H1 (cell line): ENCODE measurements at regions not wholly inside any gene's neighbourhood (a gene's known extent, or its start where the extent isn't known, plus 50 kb on each side); places are given as distances from the start of the nearest gene placed in this dataset.

Source experiments
- CTCF ChIA-PET: fragments of 300-600 bp; sonication (Branson Sonifier 250); formaldehyde crosslinking; loops from one replicate; lab custom pipeline; 2021; ENCODE audit not compliant: partially characterized antibody; lab: Charles Lee
- POLR2A ChIA-PET: fragments of 300-600 bp; sonication (Branson Sonifier 250); formaldehyde crosslinking; loops from one replicate; lab custom pipeline; 2021; ENCODE audit warnings: inconsistent platforms; ENCODE audit not compliant: partially characterized antibody; lab: Charles Lee
- DNase-seq, 2 experiments: peaks; one replicate each; pipeline versions ENCODE4 v3.0.0 to v3.0.0-alpha.2; 2010 to 2022; ENCODE audit warnings: low spot score in 2 of 2, low read depth in 1 of 2, mixed read lengths in 1 of 2
- FAIRE-seq: peaks from 2 replicates; lab custom pipeline; 2011; peaks lifted over from hg19 to GRCh38; lab: Jason Lieb, UNC
- H2AFZ ChIP-seq: 2 replicates; pipeline ENCODE4 v1.8.1; 2012; ENCODE audit warnings: low read length, inconsistent platforms
- H2AK5ac ChIP-seq: 2 replicates; pipeline ENCODE4 v1.6.1; 2013; ENCODE audit warnings: low read depth, low read length
- H2BK120ac ChIP-seq: replicated peaks from 2 replicates; pipeline ENCODE3; 2013; ENCODE audit warnings: low read depth, low read length, inconsistent platforms
- H2BK12ac ChIP-seq: 2 replicates; pipeline ENCODE4 v1.6.1; 2013; ENCODE audit warnings: low read depth, low read length
- H2BK15ac ChIP-seq: 2 replicates; pipeline ENCODE4 v1.6.1; 2013; ENCODE audit warnings: low read length
- H2BK20ac ChIP-seq: 2 replicates; pipeline ENCODE4 v1.6.1; 2013; ENCODE audit warnings: low read length
- H2BK5ac ChIP-seq: 2 replicates; pipeline ENCODE4 v1.6.1; 2013; ENCODE audit warnings: low read depth, low read length
- H3K14ac ChIP-seq: 2 replicates; pipeline ENCODE4 v1.6.1; 2013; ENCODE audit warnings: inconsistent platforms; ENCODE audit not compliant: insufficient read length
- H3K18ac ChIP-seq: 2 replicates; pipeline ENCODE4 v1.6.1; 2013; ENCODE audit warnings: low read length; ENCODE audit errors: extremely low read depth
- H3K23ac ChIP-seq: 2 replicates; pipeline ENCODE4 v1.6.1; 2013; ENCODE audit warnings: inconsistent platforms; ENCODE audit not compliant: insufficient read length
- H3K23me2 ChIP-seq: 2 replicates; pipeline ENCODE4 v1.6.1; 2013; ENCODE audit warnings: low read depth, low read length
- H3K27ac ChIP-seq: 2 replicates; pipeline ENCODE4 v1.6.1; 2011; ENCODE audit warnings: low read depth, low read length, inconsistent platforms
- H3K27me3 ChIP-seq, 4 experiments: replicated peaks in 1 of 4; 1 replicate in 1 of 4; 2 replicates in 3 of 4; pipeline versions ENCODE4 v1.6.1 to v1.8.1; 2011 to 2013; ENCODE audit warnings: low read length in 3 of 4, mild to moderate bottlenecking in 3 of 4, inconsistent platforms in 2 of 4, mixed read lengths in 2 of 4, moderate library complexity in 1 of 4; ENCODE audit not compliant: control insufficient read depth in 3 of 4, insufficient read depth in 3 of 4; ENCODE audit errors: extremely low read depth in 1 of 4
- H3K36me3 ChIP-seq, 4 experiments: 2 replicates each; pipeline versions ENCODE4 v1.6.1 to v1.8.1; 2011 to 2013; ENCODE audit warnings: mild to moderate bottlenecking in 4 of 4, low read length in 3 of 4, moderate library complexity in 2 of 4, control low read depth in 1 of 4, inconsistent platforms in 1 of 4; ENCODE audit not compliant: insufficient read depth in 4 of 4, control insufficient read depth in 2 of 4
- H3K4ac ChIP-seq: replicated peaks from 2 replicates; pipeline ENCODE3; 2013; ENCODE audit warnings: low read length, low read depth, mixed read lengths, inconsistent platforms; ENCODE audit not compliant: insufficient read length
- H3K4me1 ChIP-seq, 4 experiments: replicated peaks in 1 of 4; 1 replicate in 1 of 4; 2 replicates in 3 of 4; pipeline versions ENCODE4 v1.6.1 to v1.8.1; 2011 to 2013; ENCODE audit warnings: low read length in 3 of 4, inconsistent platforms in 2 of 4, mixed read lengths in 1 of 4; ENCODE audit not compliant: insufficient read depth in 4 of 4, control insufficient read depth in 3 of 4
- H3K4me2 ChIP-seq, 2 experiments: 2 replicates each; pipeline versions ENCODE4 v1.6.1 to v1.8.1; 2011 to 2013; ENCODE audit warnings: low read depth in 2 of 2, low read length in 2 of 2, control low read depth in 1 of 2, inconsistent platforms in 1 of 2, mild to moderate bottlenecking in 1 of 2; ENCODE audit not compliant: insufficient read depth in 1 of 2
- H3K4me3 ChIP-seq, 4 experiments: fragments of 200-600, 300-600 bp in 1 of 4; sonication (generic), shearing (Covaris generic), sonication (Bioruptor Twin) in 1 of 4; 2 replicates each; pipeline versions ENCODE4 v1.5.1 to v1.8.1; 2011 to 2016; ENCODE audit warnings: low read length in 4 of 4, low read depth in 3 of 4, control low read depth in 2 of 4, inconsistent platforms in 2 of 4, mild to moderate bottlenecking in 2 of 4, mixed read lengths in 1 of 4, moderate library complexity in 1 of 4; ENCODE audit not compliant: insufficient read depth in 2 of 4; ENCODE audit errors: extremely low read depth in 1 of 4
- H3K56ac ChIP-seq: replicated peaks from 2 replicates; pipeline ENCODE3; 2013; ENCODE audit warnings: low read depth, mild to moderate bottlenecking, mixed read lengths, low read length, inconsistent platforms; ENCODE audit not compliant: insufficient read length
- H3K79me1 ChIP-seq: 2 replicates; pipeline ENCODE4 v1.6.1; 2013; ENCODE audit warnings: low read depth, low read length, control low read depth
- H3K79me2 ChIP-seq, 2 experiments: 2 replicates each; pipeline versions ENCODE4 v1.6.1 to v1.8.1; 2012 to 2013; ENCODE audit warnings: low read length in 2 of 2, mild to moderate bottlenecking in 2 of 2, inconsistent platforms in 1 of 2; ENCODE audit not compliant: insufficient read depth in 2 of 2, control insufficient read depth in 1 of 2
- H3K9ac ChIP-seq, 4 experiments: replicated peaks in 1 of 4; 1 replicate in 1 of 4; 2 replicates in 3 of 4; pipeline versions ENCODE4 v1.6.1 to v1.8.1; 2011 to 2013; ENCODE audit warnings: low read depth in 3 of 4, low read length in 3 of 4, control low read depth in 2 of 4, mild to moderate bottlenecking in 2 of 4, moderate library complexity in 2 of 4, inconsistent platforms in 1 of 4; ENCODE audit errors: extremely low read depth in 1 of 4
- H3K9me3 ChIP-seq, 2 experiments: 2 replicates each; pipeline versions ENCODE4 v1.6.1 to v1.8.1; 2012 to 2013; ENCODE audit warnings: mild to moderate bottlenecking in 2 of 2, moderate library complexity in 2 of 2, control low read depth in 1 of 2, inconsistent platforms in 1 of 2, low read depth in 1 of 2, low read length in 1 of 2, mixed read lengths in 1 of 2; ENCODE audit not compliant: insufficient read depth in 2 of 2
- H4K20me1 ChIP-seq, 2 experiments: replicated peaks in 1 of 2; 2 replicates each; pipeline versions ENCODE3 to v1.8.1; 2011 to 2013; ENCODE audit warnings: inconsistent platforms in 2 of 2, low read length in 2 of 2, mild to moderate bottlenecking in 1 of 2; ENCODE audit not compliant: insufficient read depth in 2 of 2, control insufficient read depth in 1 of 2
- H4K5ac ChIP-seq: 2 replicates; pipeline ENCODE4 v1.6.1; 2013; ENCODE audit warnings: low read length, low read depth, mixed read lengths, inconsistent platforms; ENCODE audit not compliant: insufficient read length
- H4K8ac ChIP-seq: 2 replicates; pipeline ENCODE4 v1.8.0; 2013; ENCODE audit warnings: mild to moderate bottlenecking, moderate library complexity, low read length, inconsistent platforms; ENCODE audit not compliant: insufficient read depth; ENCODE audit errors: extremely low read depth
- H4K91ac ChIP-seq: replicated peaks from 2 replicates; pipeline ENCODE3; 2013; ENCODE audit warnings: low read length, mixed read lengths, inconsistent platforms; ENCODE audit not compliant: insufficient read length
- RNF2 ChIP-seq: fragments of 200-900, 300-1000 bp; sonication (generic); IDR thresholded peaks from 2 replicates; pipeline ENCODE4 v1.7.1; 2016; ENCODE audit warnings: borderline replicate concordance, low read depth, mild to moderate bottlenecking, antibody characterized with exemption, low read length; ENCODE audit not compliant: poor library complexity, severe bottlenecking; ENCODE audit errors: missing control alignments
- SIRT6 ChIP-seq: IDR thresholded peaks from one replicate; pipeline ENCODE4 v1.7.1; 2012; ENCODE audit warnings: low read length, inconsistent platforms
- SP2 ChIP-seq: IDR thresholded peaks from 2 replicates; pipeline ENCODE4 v1.6.1; 2012; ENCODE audit warnings: mild to moderate bottlenecking, low read length, inconsistent platforms
- WGBS, 2 experiments: shearing (Covaris generic) in 1 of 2; methylation state at CpG; one replicate each; pipeline versions ENCODE4 v1.1.6 to v1.1.7; 2013 to 2015; ENCODE audit warnings: low lambda C conversion rate in 2 of 2, mixed read lengths in 2 of 2, inconsistent platforms in 1 of 2, low coverage in 1 of 2, missing lambda C conversion rate in 1 of 2; ENCODE audit not compliant: insufficient replicate concordance in 2 of 2, insufficient coverage in 1 of 2, insufficient read length in 1 of 2; ENCODE audit errors: extremely low coverage in 1 of 2, missing lambda C conversion rate in 1 of 2; 5-methylcytosine and 5-hydroxymethylcytosine counted together

DNA sequence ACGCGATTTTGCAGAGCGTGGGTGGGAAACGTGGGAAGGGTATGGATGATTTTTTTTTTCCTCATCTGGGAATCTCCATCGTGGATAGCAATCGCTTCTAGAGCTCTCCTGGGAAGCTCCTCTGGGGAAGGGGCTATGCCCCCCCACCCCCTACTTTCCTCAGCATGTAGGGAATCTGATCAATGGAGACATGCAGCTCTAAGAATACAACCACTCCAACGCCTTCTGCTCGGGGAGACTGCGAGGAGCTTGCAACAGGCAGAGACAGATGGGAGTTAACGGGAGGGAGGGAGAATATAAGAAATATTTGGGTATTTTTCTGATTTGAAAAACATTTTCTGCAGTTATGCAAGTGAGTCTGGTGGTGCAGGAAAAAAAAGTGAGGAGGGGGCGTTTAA lies 104.6 kb upstream of the HSD17B12 start:
- H3K27me3 ChIP-seq: peaks cover 51 to 88% (median 80%) of the 10 kb centered on the region in 4 experiments
- H3K4ac ChIP-seq: no peak overlapping the region
- H2BK120ac ChIP-seq: no peak overlapping the region
- H3K23ac ChIP-seq: no peak overlapping the region
- H4K20me1 ChIP-seq: peaks cover 2 to 7% of the 10 kb centered on the region in 2 experiments
- TF ChIP-seq RNF2 (peak; percentile 22), SP2 (no peak), SIRT6 (no peak)
- peak overlapping the region; percentile 98 to 99 for H3K4me2 ChIP-seq
- H4K5ac ChIP-seq: no peak overlapping the region
- no peak overlapping the region for H3K9ac ChIP-seq
- H2BK12ac ChIP-seq: no peak overlapping the region
- no peak overlapping the region for H3K14ac ChIP-seq
- 8% methylated on average over 11 of the region's 11 CpGs; no CpG with 5 or more reads in 1 of the 2 experiments for WGBS, 2 experiments
- ChIA-PET CTCF (interaction anchor here (0.6 to 34.3 kb wide), 19 partner anchors 0 to 356 kb away, joined by 3 to 1064 read pairs (median 5); partner anchors contain the start of gene HSD17B12), POLR2A (no interaction called here)
- H3K27ac ChIP-seq: no peak overlapping the region
- H3K18ac ChIP-seq: no peak overlapping the region
- no peaks in the 10 kb centered on the region for H3K79me1 ChIP-seq
- no peak overlapping the region for H2BK15ac ChIP-seq
- peak overlapping the region; percentile 57 to 65 (median 62); a peak in 7 of 8 replicates for H3K4me3 ChIP-seq
- no peaks in the 10 kb centered on the region for H3K9me3 ChIP-seq
- H3K23me2 ChIP-seq: peaks cover 25% of the 10 kb centered on the region
- H2BK5ac ChIP-seq: no peak overlapping the region
- H3K56ac ChIP-seq: no peak overlapping the region
- no peaks in the 10 kb centered on the region for H3K36me3 ChIP-seq
- no peak overlapping the region for H4K8ac ChIP-seq
- FAIRE-seq (no peak), DNase-seq (no peak)
- H2AK5ac ChIP-seq: no peak overlapping the region
- H3K4me1 ChIP-seq: peaks cover 5 to 19% (median 6%) of the 10 kb centered on the region in 4 experiments
- no peaks in the 10 kb centered on the region for H3K79me2 ChIP-seq
- H2BK20ac ChIP-seq: no peak overlapping the region
- no peak overlapping the region for H2AFZ ChIP-seq
- no peak overlapping the region for H4K91ac ChIP-seq
